Fibroblast of lung (primary cell): ENCODE measurements at regions not wholly inside any gene's neighbourhood (a gene's known extent, or its start where the extent isn't known, plus 50 kb on each side); places are given as distances from the start of the nearest gene placed in this dataset.

Experiments
- EZH2 ChIP-seq: IDR thresholded peaks from 2 replicates; pipeline ENCODE4 v1.5.1; 2012; ENCODE audit warnings: low read length, control low read depth, mild to moderate bottlenecking; ENCODE audit errors: missing control alignments
- TF ChIP-seq, protein P1 (sequence below), 2 donors: IDR thresholded peaks in 1 of 2; conservative IDR thresholded peaks in 1 of 2; 1 replicate in 1 of 2; 2 replicates in 1 of 2; pipeline ENCODE4 v1.5.1; 2011 to 2012; ENCODE audit warnings: low read length in 2 of 2, control low read depth in 1 of 2, inconsistent platforms in 1 of 2, low read depth in 1 of 2, mild to moderate bottlenecking in 1 of 2

DNA sequence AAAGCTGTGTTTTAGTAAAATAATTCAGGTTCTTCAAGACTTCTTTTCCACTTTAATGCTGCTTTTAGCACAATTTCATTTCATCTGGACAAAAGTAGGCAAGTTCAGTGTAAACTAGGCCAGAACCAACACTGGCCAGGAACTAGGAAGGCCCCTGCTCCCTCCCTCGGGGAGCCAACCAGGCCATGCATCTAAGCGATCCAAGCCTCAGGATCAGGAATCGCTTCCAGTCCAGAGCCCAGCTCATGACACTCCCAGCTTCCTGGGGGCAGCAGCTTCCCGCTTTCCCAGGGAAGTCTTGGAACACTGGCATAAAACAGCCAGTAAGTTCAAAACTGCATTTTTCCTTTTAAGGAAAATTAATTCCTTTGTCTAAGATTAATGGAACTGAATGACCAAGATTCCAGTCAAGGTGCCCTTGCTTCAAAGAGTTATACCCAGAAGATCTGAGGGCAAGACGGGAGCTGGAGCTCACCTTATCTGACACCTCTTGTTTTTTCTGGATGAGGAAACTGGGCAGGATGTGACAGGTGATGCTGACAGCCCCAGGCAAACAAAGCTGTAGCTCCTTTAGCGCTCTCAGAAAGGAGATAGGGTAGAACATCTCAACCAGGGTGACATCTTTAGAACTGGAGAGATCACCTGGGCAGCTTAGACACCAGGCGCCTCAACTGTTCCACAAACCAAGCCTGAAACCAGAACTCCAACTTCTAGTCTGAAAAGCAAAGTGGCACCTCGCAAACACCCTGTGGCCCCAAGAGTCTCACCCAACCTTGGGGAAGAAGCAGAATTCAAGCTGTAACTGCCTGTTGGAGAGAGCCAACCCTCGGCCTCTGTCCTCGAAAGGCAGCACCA is 61.4 kb upstream of the PNMA1 start:
- TF ChIP-seq, protein P1, sequence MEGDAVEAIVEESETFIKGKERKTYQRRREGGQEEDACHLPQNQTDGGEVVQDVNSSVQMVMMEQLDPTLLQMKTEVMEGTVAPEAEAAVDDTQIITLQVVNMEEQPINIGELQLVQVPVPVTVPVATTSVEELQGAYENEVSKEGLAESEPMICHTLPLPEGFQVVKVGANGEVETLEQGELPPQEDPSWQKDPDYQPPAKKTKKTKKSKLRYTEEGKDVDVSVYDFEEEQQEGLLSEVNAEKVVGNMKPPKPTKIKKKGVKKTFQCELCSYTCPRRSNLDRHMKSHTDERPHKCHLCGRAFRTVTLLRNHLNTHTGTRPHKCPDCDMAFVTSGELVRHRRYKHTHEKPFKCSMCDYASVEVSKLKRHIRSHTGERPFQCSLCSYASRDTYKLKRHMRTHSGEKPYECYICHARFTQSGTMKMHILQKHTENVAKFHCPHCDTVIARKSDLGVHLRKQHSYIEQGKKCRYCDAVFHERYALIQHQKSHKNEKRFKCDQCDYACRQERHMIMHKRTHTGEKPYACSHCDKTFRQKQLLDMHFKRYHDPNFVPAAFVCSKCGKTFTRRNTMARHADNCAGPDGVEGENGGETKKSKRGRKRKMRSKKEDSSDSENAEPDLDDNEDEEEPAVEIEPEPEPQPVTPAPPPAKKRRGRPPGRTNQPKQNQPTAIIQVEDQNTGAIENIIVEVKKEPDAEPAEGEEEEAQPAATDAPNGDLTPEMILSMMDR (conservative IDR thresholded peaks at IDR 0.05 in 1 of 2, IDR thresholded peaks at IDR 0.05 in 1 of 2; ENCODE audit: low read depth in 1 of 2, low read length in 2 of 2), result no peak
- TF ChIP-seq EZH2, result no peak
